ENCODE measurements at regions not wholly inside any gene's neighbourhood (a gene's known extent, or its start where the extent isn't known, plus 50 kb on each side); places are given as distances from the start of the nearest gene placed in this dataset.

DNA sequence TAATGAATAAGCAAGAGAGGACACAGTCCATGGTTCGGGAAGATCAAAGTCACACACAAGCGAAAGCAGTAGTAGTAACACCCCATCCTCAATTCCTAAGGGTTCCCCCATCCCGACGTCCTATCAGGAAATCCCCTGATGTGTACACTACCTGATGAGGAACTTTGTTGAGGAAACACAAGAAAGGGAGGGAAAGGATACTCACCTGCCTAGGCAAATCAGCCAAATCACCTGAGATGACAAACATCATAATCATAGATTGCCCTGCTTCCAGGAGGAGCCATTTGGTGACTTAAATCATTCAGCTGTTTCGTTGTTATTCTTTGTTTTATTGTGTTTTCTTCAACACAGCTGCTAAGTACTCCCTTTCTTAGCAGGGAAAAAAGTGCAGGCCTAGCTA is 55.5 kb upstream of the SPOPL start:
- DNase-seq = no peak

DNA sequence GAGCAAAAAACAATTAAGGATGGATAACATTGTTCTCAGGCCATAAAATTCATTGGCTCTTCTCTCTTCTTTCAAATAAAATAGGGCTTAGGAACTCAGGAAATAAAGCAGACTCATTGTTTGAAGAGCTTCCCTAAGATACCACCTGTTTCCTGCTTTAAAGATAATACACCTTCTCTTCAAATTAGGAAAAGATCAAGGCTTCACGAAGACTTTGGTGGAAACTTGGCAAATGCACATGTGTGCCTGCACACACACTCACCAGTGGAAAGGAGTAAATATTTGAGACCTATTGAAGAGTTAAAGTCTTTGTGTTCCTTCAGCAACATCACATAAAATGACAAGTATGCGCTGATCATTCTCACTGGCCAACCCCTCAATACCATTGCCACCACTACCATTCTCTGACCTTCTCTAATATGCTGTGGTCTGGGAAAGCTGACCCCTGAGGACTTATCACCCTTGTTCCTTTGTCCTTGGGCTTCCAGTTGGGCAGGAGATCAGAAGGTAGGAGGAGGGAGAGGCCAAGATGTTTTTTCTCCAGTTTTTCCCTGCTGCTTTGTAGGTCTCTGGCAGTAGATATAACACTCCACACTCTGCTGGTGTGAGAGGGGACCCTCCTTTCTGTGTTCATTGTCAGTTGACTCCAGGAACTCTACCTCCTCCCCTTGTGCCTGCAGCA is 53.5 kb upstream of the SPOPL start:
- DNase-seq = no peak
